ENCODE measurements at regions not wholly inside any gene's neighbourhood (a gene's known extent, or its start where the extent isn't known, plus 50 kb on each side); places are given as distances from the start of the nearest gene placed in this dataset.

DNA sequence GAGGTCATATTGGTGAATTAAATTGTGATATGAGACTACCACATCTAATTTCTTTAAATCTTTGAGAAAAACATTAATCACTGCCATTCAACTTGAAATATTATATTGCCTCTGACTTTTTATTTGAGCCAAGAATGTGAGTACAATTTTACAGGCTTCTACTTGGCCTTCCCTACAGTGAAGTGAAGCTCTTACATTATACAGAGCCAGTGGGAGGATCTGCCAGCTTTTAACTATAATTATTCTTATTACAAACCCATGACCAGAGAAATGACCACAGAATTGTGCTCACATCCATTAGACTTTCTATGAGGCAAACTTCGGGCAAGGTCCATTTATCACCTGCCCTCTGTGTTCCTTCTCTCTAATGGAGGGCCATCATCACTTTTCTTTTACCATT, 114.2 kb downstream of the RERGL start:
- Histone ChIP-seq H3K36me3 (no peaks in the 10 kb centered on the region), H3K9ac (ENCODE audit: low read depth in 2 of 2, low read length in 2 of 2) (no peak overlapping the region), H3K27ac (no peak overlapping the region), H3K4me1 (no peaks in the 10 kb centered on the region), H3K27me3 (no peaks in the 10 kb centered on the region), H3K9me3 (no peaks in the 10 kb centered on the region), H3K4me3 (no peak overlapping the region)
- no peak for DNase-seq
- intact Hi-C loops (cut with DNase I): no loop called here
- TF ChIP-seq, protein P1, sequence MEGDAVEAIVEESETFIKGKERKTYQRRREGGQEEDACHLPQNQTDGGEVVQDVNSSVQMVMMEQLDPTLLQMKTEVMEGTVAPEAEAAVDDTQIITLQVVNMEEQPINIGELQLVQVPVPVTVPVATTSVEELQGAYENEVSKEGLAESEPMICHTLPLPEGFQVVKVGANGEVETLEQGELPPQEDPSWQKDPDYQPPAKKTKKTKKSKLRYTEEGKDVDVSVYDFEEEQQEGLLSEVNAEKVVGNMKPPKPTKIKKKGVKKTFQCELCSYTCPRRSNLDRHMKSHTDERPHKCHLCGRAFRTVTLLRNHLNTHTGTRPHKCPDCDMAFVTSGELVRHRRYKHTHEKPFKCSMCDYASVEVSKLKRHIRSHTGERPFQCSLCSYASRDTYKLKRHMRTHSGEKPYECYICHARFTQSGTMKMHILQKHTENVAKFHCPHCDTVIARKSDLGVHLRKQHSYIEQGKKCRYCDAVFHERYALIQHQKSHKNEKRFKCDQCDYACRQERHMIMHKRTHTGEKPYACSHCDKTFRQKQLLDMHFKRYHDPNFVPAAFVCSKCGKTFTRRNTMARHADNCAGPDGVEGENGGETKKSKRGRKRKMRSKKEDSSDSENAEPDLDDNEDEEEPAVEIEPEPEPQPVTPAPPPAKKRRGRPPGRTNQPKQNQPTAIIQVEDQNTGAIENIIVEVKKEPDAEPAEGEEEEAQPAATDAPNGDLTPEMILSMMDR (IDR thresholded peaks at IDR 0.05): no peak

DNA sequence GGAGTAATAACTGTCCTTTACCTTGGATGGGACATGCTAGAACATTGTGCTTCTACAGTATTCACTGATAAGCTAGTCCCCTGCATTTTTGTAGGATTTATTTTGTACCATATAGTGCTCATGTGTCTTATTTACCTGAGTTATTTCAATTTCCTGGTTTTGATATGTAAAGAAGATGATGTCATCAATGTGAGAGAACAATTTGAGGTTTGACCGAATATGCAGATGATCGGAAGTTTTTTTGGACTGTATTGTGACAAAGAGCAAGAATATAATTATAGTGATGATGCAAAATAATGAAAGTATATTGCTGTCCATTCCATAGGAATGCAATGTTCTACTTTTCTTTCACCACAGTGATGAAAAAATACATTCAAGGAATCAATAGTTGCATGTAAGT, 114.8 kb downstream of the RERGL start:
- intact Hi-C loops (cut with DNase I): no loop called here
- no peaks in the 10 kb centered on the region for H3K4me1 ChIP-seq
- no peaks in the 10 kb centered on the region for H3K36me3 ChIP-seq
- no peaks in the 10 kb centered on the region for H3K9me3 ChIP-seq
- H3K4me3 ChIP-seq: no peak overlapping the region
- DNase-seq: no peak
- no peak overlapping the region for H3K27ac ChIP-seq
- no peak overlapping the region for H3K9ac ChIP-seq (ENCODE audit: low read depth in 2 of 2, low read length in 2 of 2)
- H3K27me3 ChIP-seq: no peaks in the 10 kb centered on the region
- TF ChIP-seq, protein P1 (IDR thresholded peaks at IDR 0.05): no peak

DNA sequence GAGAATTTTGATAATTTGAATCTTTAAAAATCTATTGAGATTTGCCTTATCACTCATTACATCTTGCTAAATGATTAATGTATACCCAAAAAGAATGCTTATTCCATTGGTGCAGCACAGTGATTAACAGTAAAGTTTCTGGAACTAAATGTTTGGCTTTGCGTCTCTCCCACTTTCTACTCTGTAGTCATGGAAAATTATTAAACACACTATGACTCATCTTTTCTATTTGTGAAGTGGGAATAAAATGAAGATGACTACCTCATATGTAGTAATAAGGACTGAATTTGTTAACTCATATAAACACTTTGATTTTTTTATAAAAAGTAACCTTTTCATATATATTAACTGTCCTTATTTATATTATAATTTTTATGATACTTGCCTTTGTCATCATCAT, 118.1 kb downstream of the RERGL start:
- Histone ChIP-seq H3K9ac (ENCODE audit: low read depth in 2 of 2, low read length in 2 of 2) (no peak overlapping the region), H3K36me3 (no peaks in the 10 kb centered on the region), H3K4me3 (no peak overlapping the region), H3K9me3 (no peaks in the 10 kb centered on the region), H3K4me1 (no peaks in the 10 kb centered on the region), H3K27me3 (no peaks in the 10 kb centered on the region), H3K27ac (no peak overlapping the region)
- TF ChIP-seq, protein P1 (IDR thresholded peaks at IDR 0.05): no peak
- no peak for DNase-seq
- intact Hi-C loops (cut with DNase I): no loop called here

DNA sequence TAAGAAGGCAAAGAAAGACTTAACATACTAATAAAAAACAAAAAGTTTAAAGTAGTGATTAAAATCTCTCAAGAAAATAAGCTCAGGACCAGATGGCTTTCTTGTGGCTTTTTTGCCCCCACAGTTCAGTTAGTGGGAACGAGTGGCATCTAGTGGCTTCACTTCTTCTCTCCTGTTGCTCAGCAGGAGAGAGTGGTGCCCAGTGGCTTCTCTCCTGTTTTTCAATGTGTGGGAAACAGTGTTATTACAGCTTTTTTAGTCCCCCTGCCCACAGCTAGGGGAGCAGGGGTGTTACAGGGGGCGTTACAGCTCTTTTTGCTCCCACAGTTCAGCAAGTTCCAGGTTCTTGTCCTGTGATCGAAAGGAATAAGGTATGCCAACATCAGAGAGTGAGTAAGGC, 135.2 kb downstream of the RERGL start:
- no peaks in the 10 kb centered on the region for H3K27me3 ChIP-seq
- H3K36me3 ChIP-seq: no peaks in the 10 kb centered on the region
- no peak for DNase-seq
- no peaks in the 10 kb centered on the region for H3K9me3 ChIP-seq
- no peak overlapping the region for H3K4me3 ChIP-seq
- H3K27ac ChIP-seq: no peak overlapping the region
- intact Hi-C loops (cut with DNase I): no loop called here
- H3K9ac ChIP-seq (ENCODE audit: low read depth in 2 of 2, low read length in 2 of 2): no peak overlapping the region
- TF ChIP-seq, protein P1 (IDR thresholded peaks at IDR 0.05): no peak
- no peaks in the 10 kb centered on the region for H3K4me1 ChIP-seq

DNA sequence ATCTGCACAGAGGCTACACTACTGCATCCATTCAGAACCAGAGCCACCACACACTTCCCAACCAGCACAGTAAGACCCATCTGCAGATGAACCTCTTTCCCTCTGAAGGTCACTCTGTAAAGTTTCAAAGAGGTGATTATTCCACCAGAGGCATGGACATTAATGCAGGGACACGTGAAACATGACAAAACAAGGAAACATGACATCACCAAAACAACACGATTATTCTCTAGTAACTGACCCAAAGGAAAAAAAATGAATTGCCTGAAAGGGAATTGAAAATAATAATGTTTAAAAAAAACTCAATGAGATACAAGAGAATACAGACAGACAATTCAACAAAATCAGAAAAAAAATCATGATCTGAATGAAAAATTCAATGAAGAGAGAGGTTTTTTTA, 139.1 kb downstream of the RERGL start:
- Histone ChIP-seq H3K9ac (ENCODE audit: low read depth in 2 of 2, low read length in 2 of 2) (no peak overlapping the region), H3K4me1 (no peaks in the 10 kb centered on the region), H3K9me3 (no peaks in the 10 kb centered on the region), H3K4me3 (no peak overlapping the region), H3K36me3 (no peaks in the 10 kb centered on the region), H3K27me3 (no peaks in the 10 kb centered on the region), H3K27ac (no peak overlapping the region)
- TF ChIP-seq, protein P1 (IDR thresholded peaks at IDR 0.05): no peak
- DNase-seq: no peak
- intact Hi-C loops (cut with DNase I): no loop called here

Data from colonic mucosa (tissue), 4 donors.